Stimulated activated CD8-positive, alpha-beta memory T cell treated with anti-CD3 and anti-CD28 coated beads, Interleukin-4, amount 100 ng/mL, for 24 hours (primary cell): ENCODE measurements at regions not wholly inside any gene's neighbourhood (a gene's known extent, or its start where the extent isn't known, plus 50 kb on each side); places are given as distances from the start of the nearest gene placed in this dataset.
"Not testable (repeated sequence)": the region's sequence is repeated elsewhere in the genome, so short reads cannot be mapped to it uniquely, and the experiment has no call there.

ENCODE experiments used
- DNase-seq: peaks from one replicate; pipeline ENCODE4 v3.0.0-alpha.2; 2020; ENCODE audit warnings: low read depth

DNA sequence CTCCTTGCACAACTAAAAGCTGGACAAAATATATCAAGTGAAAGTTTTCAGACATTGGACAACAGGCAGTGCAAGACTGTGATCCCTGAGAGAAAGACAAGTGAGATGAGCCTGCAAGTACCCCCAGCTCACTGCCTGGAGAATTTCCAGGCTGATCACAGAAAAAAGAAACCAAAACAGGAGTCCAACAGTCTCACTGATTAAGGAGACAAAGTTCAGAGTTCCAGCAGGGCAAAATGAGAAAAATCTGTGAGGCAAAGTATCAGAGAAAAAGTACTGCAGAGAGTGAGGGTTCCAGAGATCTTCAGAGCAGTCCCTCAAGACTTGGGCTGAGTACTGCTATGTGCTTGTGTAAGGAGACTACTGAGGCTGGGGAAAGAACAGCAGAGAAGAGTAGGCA is 56.0 kb upstream of the PRSS3 start:
- DNase-seq, result no peak

DNA sequence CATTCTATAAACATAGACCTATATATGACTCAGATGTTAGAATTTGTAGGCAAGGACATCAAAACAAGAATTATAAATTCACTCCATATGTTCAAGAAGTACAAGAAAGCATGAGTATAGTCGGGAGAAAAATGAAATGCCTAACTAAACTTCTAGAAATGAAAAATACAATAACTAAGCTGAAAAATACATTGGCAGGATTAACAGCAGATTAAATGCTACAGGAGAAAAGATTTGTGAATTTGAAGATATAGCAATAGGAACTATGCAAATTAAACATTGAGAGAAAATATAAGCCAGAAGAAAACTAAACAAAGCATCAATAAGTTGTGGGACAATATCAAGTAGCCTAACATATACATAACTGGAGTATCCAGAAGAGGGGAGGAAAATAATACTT is 55.3 kb upstream of the PRSS3 start:
- no peak for DNase-seq

DNA sequence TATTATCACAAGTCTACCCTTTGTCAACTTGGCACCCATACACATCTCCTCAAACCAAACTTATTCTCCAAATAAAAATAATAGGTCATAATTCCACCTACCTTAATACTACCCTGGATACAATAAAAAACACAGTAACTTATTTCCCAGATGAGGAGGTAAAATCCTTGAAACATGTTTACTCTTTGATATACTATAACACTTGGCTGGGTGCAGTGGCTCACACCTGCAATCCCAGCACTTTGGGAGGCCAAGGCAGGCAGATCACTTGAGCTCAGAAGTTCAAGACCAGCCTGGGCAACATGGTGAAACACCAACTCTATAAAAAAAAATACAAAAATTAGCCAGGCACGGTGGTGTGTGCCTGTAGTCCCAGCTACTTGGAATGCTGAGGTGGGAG is 54.4 kb upstream of the PRSS3 start:
- not testable (repeated sequence) for DNase-seq

DNA sequence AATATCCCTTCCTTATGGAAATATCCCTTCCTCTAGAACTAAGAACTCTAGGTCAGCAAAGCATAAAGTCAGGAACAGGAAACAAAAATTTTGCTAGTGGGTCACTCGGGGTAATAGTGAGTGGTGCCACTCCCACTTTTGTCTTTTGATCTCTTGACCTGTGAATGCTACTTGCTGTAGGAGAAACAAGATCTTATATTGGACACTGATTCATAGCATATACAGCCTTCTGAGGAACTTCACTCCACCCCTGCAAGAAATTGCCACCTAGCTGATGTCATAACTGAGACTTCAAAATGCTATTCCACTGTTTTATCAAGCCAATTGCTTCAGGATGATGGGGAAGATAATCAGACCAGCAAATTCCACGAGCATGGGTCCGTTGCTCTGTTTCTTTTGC is 53.3 kb upstream of the PRSS3 start:
- no peak for DNase-seq

DNA sequence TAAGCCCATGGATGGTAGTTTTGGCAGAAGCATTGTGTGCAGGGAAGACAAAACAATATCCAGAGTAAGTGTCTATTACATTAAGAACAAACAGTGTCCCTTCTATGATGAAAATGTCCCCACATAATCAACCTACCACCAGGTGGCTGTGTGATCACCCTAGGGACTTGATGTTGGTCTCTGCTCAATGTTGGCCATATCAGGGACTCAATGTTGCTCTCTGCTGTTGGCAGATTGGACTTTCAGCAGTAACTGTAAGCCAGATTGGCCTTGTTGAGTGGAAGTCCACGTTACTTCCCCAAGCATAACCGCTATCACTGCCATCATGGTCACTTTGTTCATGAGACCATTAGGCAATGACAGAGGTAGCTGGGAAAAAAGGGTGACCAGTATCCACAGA is 52.8 kb upstream of the PRSS3 start:
- no peak for DNase-seq
